H9 (cell line): ENCODE measurements at regions not wholly inside any gene's neighbourhood (a gene's known extent, or its start where the extent isn't known, plus 50 kb on each side); places are given as distances from the start of the nearest gene placed in this dataset.

Experiments
- DNase-seq: peaks from one replicate; pipeline ENCODE4 v3.0.0-alpha.2; 2017
- H2AFZ ChIP-seq: one replicate; pipeline ENCODE4 v1.6.1; 2013; ENCODE audit warnings: mild to moderate bottlenecking, low read length, control low read depth, moderate library complexity
- H2AK5ac ChIP-seq: 2 replicates; pipeline ENCODE4 v1.6.1; 2013; ENCODE audit warnings: low read length, control low read depth, mixed read lengths; ENCODE audit not compliant: insufficient read length
- H2BK120ac ChIP-seq: one replicate; pipeline ENCODE4 v1.6.1; 2013; ENCODE audit warnings: low read depth, mild to moderate bottlenecking, low read length, control low read depth, inconsistent platforms; ENCODE audit not compliant: poor library complexity, severe bottlenecking
- H2BK12ac ChIP-seq: 2 replicates; pipeline ENCODE4 v1.6.1; 2013; ENCODE audit warnings: low read length, control low read depth, mixed read lengths, low read depth; ENCODE audit not compliant: insufficient read length
- H2BK15ac ChIP-seq: 2 replicates; pipeline ENCODE4 v1.6.1; 2013; ENCODE audit warnings: low read depth, low read length, control low read depth
- H2BK20ac ChIP-seq: one replicate; pipeline ENCODE4 v1.6.1; 2013; ENCODE audit warnings: low read depth, mild to moderate bottlenecking, low read length, control low read depth, inconsistent platforms; ENCODE audit not compliant: poor library complexity, severe bottlenecking
- H2BK5ac ChIP-seq: 2 replicates; pipeline ENCODE4 v1.6.1; 2013; ENCODE audit warnings: low read length, control low read depth, mixed read lengths; ENCODE audit not compliant: insufficient read length
- H3K14ac ChIP-seq: 2 replicates; pipeline ENCODE4 v1.6.1; 2013; ENCODE audit warnings: low read length, control low read depth; ENCODE audit not compliant: insufficient read depth
- H3K18ac ChIP-seq: 2 replicates; pipeline ENCODE4 v1.6.1; 2013; ENCODE audit warnings: low read depth, mild to moderate bottlenecking, mixed read lengths, low read length, control low read depth; ENCODE audit not compliant: insufficient read length
- H3K23ac ChIP-seq: 2 replicates; pipeline ENCODE4 v1.6.1; 2013; ENCODE audit warnings: low read length, control low read depth, mixed read lengths, low read depth; ENCODE audit not compliant: insufficient read length
- H3K23me2 ChIP-seq: 2 replicates; pipeline ENCODE4 v1.6.1; 2013; ENCODE audit warnings: low read depth, mild to moderate bottlenecking, mixed read lengths, low read length, control low read depth; ENCODE audit not compliant: insufficient read length, poor library complexity, severe bottlenecking
- H3K27ac ChIP-seq: 2 replicates; pipeline ENCODE4 v1.5.1; 2013; ENCODE audit warnings: low read length, control low read depth, mixed read lengths, low read depth; ENCODE audit not compliant: insufficient read length
- H3K27me3 ChIP-seq: 2 replicates; pipeline ENCODE4 v1.6.1; 2013; ENCODE audit warnings: low read length, control low read depth, inconsistent platforms; ENCODE audit not compliant: insufficient read depth
- H3K4ac ChIP-seq: 2 replicates; pipeline ENCODE4 v1.6.1; 2013; ENCODE audit warnings: low read depth, mild to moderate bottlenecking, control low read depth, inconsistent platforms, low read length, moderate library complexity
- H3K4me1 ChIP-seq: 2 replicates; pipeline ENCODE4 v1.6.1; 2013; ENCODE audit warnings: low read length, control low read depth, inconsistent platforms; ENCODE audit not compliant: insufficient read depth
- H3K4me2 ChIP-seq: 2 replicates; pipeline ENCODE4 v1.6.1; 2013; ENCODE audit warnings: low read length, control low read depth, mixed read lengths; ENCODE audit not compliant: insufficient read length, insufficient read depth
- H3K56ac ChIP-seq: 2 replicates; pipeline ENCODE4 v1.6.1; 2013; ENCODE audit warnings: low read depth, mild to moderate bottlenecking, mixed read lengths, low read length, control low read depth; ENCODE audit not compliant: insufficient read length
- H3K79me1 ChIP-seq: 2 replicates; pipeline ENCODE4 v1.6.1; 2013; ENCODE audit warnings: low read depth, mild to moderate bottlenecking, moderate library complexity, low read length, control low read depth, inconsistent platforms; ENCODE audit not compliant: insufficient read depth, poor library complexity, severe bottlenecking
- H3K79me2 ChIP-seq: 2 replicates; pipeline ENCODE4 v1.6.1; 2013; ENCODE audit warnings: low read length, control low read depth, inconsistent platforms; ENCODE audit not compliant: insufficient read depth
- H3K9ac ChIP-seq: 2 replicates; pipeline ENCODE4 v1.6.1; 2013; ENCODE audit warnings: low read length, control low read depth, mixed read lengths; ENCODE audit not compliant: insufficient read length; ENCODE audit errors: extremely low read depth
- H3K9me3 ChIP-seq: one replicate; pipeline ENCODE4 v1.6.1; 2013; ENCODE audit warnings: low read depth, low read length, inconsistent platforms; ENCODE audit not compliant: control insufficient read depth
- H3T11ph ChIP-seq: one replicate; pipeline ENCODE4 v1.6.1; 2013; ENCODE audit warnings: mild to moderate bottlenecking, low read length, control low read depth, inconsistent platforms
- H4K20me1 ChIP-seq: one replicate; pipeline ENCODE4 v1.6.1; 2013; ENCODE audit not compliant: control insufficient read depth, insufficient read length, insufficient read depth
- H4K5ac ChIP-seq: 2 replicates; pipeline ENCODE4 v1.6.1; 2013; ENCODE audit warnings: low read depth, mild to moderate bottlenecking, mixed read lengths, low read length, control low read depth; ENCODE audit not compliant: insufficient read length
- H4K8ac ChIP-seq: replicated peaks from 2 replicates; pipeline ENCODE4 v1.6.1; 2013; ENCODE audit warnings: low read length, control low read depth, mixed read lengths, low read depth; ENCODE audit not compliant: insufficient read length
- H4K91ac ChIP-seq: 2 replicates; pipeline ENCODE4 v1.6.1; 2013; ENCODE audit warnings: low read depth, mild to moderate bottlenecking, moderate library complexity, mixed read lengths, low read length, control low read depth; ENCODE audit not compliant: insufficient read length
- H3K27ac Mint-ChIP-seq, 3 experiments: 2 replicates in 2 of 3; 3 replicates in 1 of 3; pipeline ENCODE4 v1.8.0; 2020 to 2021; ENCODE audit warnings: mixed read lengths in 3 of 3, mild to moderate bottlenecking in 1 of 3, moderate library complexity in 1 of 3
- H3K27me3 Mint-ChIP-seq: 2 replicates; pipeline ENCODE4 v1.8.0; 2021; ENCODE audit warnings: low read depth, mild to moderate bottlenecking, moderate library complexity, mixed read lengths
- H3K36me3 Mint-ChIP-seq, 3 experiments: 2 replicates in 2 of 3; 3 replicates in 1 of 3; pipeline ENCODE4 v1.8.0; 2020 to 2021; ENCODE audit warnings: low read depth in 3 of 3, mixed read lengths in 3 of 3; ENCODE audit not compliant: insufficient read depth in 1 of 3
- H3K4me1 Mint-ChIP-seq, 2 experiments: 2 replicates each; pipeline ENCODE4 v1.8.0; 2020; ENCODE audit warnings: mixed read lengths in 2 of 2
- H3K4me3 Mint-ChIP-seq, 2 experiments: 2 replicates in 1 of 2; 3 replicates in 1 of 2; pipeline ENCODE4 v1.8.0; 2020 to 2021; ENCODE audit warnings: mild to moderate bottlenecking in 2 of 2, mixed read lengths in 2 of 2, moderate library complexity in 1 of 2
- H3K9me3 Mint-ChIP-seq, 2 experiments: 2 replicates in 1 of 2; 3 replicates in 1 of 2; pipeline ENCODE4 v1.8.0; 2020; ENCODE audit warnings: mild to moderate bottlenecking in 2 of 2, mixed read lengths in 2 of 2, moderate library complexity in 1 of 2
- CTCF ChIP-seq: fragments of 200-600 bp; sonication (generic); conservative IDR thresholded peaks from 3 replicates; pipeline ENCODE4 v1.8.0; 2021; ENCODE audit warnings: antibody characterized with exemption, mild to moderate bottlenecking
- WGBS: extraction: QIAGEN DNeasy Blood & Tissue Kit; methylation state at CpG from one replicate; pipeline ENCODE4 v1.1.7; 2013; ENCODE audit warnings: missing lambda C conversion rate, low lambda C conversion rate, mixed read lengths; ENCODE audit not compliant: insufficient read length; ENCODE audit errors: extremely low coverage; 5-methylcytosine and 5-hydroxymethylcytosine counted together

GRCh38 chr3:159455741-159456181, 532.9 kb upstream of the IL12A start:
- no peak for DNase-seq
- H3K23me2 ChIP-seq, result no peaks in the 10 kb centered on the region
- no peak overlapping the region for H2BK20ac ChIP-seq
- no peak overlapping the region for H4K8ac ChIP-seq
- H4K91ac ChIP-seq, result no peak overlapping the region
- TF ChIP-seq CTCF, result no peak
- no peak overlapping the region for H3K4me3 Mint-ChIP-seq
- H2AFZ ChIP-seq, result no peak overlapping the region
- no peak overlapping the region for H3K23ac ChIP-seq
- H3K56ac ChIP-seq, result no peak overlapping the region
- no peak overlapping the region for H3K4me2 ChIP-seq
- H3K36me3 Mint-ChIP-seq, result no peaks in the 10 kb centered on the region
- H3K27me3 ChIP-seq, result no peaks in the 10 kb centered on the region; the same call in 1 of the 2 replicates
- H2BK120ac ChIP-seq, result no peak overlapping the region
- H4K20me1 ChIP-seq, result no peaks in the 10 kb centered on the region
- H3K9me3 Mint-ChIP-seq, result no peaks in the 10 kb centered on the region; a peak in 1 of 5 replicates
- H4K5ac ChIP-seq, result no peak overlapping the region
- no peaks in the 10 kb centered on the region for H3K79me1 ChIP-seq
- peaks cover 3% of the 10 kb centered on the region; the same call in 1 of the 2 replicates for H3K4me1 ChIP-seq
- WGBS, result no CpG with 5 or more reads among the region's 5 CpGs
- H3K27me3 Mint-ChIP-seq, result no peaks in the 10 kb centered on the region
- H3K9ac ChIP-seq, result no peak overlapping the region
- H3K4me1 Mint-ChIP-seq, result peaks cover 15 to 18% of the 10 kb centered on the region in 2 experiments
- no peak overlapping the region for H2BK5ac ChIP-seq
- H3K79me2 ChIP-seq, result no peaks in the 10 kb centered on the region
- no peak overlapping the region for H3K18ac ChIP-seq
- no peak overlapping the region for H3T11ph ChIP-seq
- H2BK15ac ChIP-seq, result no peak overlapping the region
- H3K9me3 ChIP-seq, result no peaks in the 10 kb centered on the region
- peak overlapping the region in 1 of 3 experiments; percentile 18; a peak in 1 of 7 replicates for H3K27ac Mint-ChIP-seq
- H3K14ac ChIP-seq, result no peak overlapping the region
- no peak overlapping the region for H2AK5ac ChIP-seq
- no peak overlapping the region for H3K27ac ChIP-seq
- no peak overlapping the region for H3K4ac ChIP-seq
- no peak overlapping the region for H2BK12ac ChIP-seq
